NCI-H748 (cell line): ENCODE measurements at regions not wholly inside any gene's neighbourhood (a gene's known extent, or its start where the extent isn't known, plus 50 kb on each side); places are given as distances from the start of the nearest gene placed in this dataset.
"Not testable (repeated sequence)": the region's sequence is repeated elsewhere in the genome, so short reads cannot be mapped to it uniquely, and the experiment has no call there.

Experiments used
- DNase-seq: peaks from one replicate; lab custom pipeline; 2025; ENCODE audit not compliant: unreplicated experiment; lab: John Stamatoyannopoulos, UW

GRCh38 chr4:134145369-134145768, 56.2 kb downstream of the PABPC4L start:
- no peak for DNase-seq

- no peak for DNase-seq
Measured at GRCh38 chr4:134144337-134144736, 57.3 kb downstream of the PABPC4L start.

- no peak for DNase-seq
Measured at GRCh38 chr4:134141728-134142127, 59.9 kb downstream of the PABPC4L start.

GRCh38 chr4:134139188-134139587, 62.4 kb downstream of the PABPC4L start:
- DNase-seq: peak; percentile 38

- DNase-seq: no peak
Measured at GRCh38 chr4:134132086-134132783, 69.4 kb downstream of the PABPC4L start.

- DNase-seq: no peak
Measured at GRCh38 chr4:134126955-134127354, 74.6 kb downstream of the PABPC4L start.

GRCh38 chr4:134126000-134126560, 75.5 kb downstream of the PABPC4L start:
- no peak for DNase-seq

- DNase-seq: no peak
Measured at GRCh38 chr4:134122903-134123302, 78.7 kb downstream of the PABPC4L start.

- DNase-seq: no peak
Measured at GRCh38 chr4:134117392-134118183, 84.0 kb downstream of the PABPC4L start.

- no peak for DNase-seq
Measured at GRCh38 chr4:134089885-134090284, 111.7 kb downstream of the PABPC4L start.

- no peak for DNase-seq
Measured at GRCh38 chr4:134085496-134085895, 116.1 kb downstream of the PABPC4L start.

GRCh38 chr4:134079085-134079484, 122.5 kb downstream of the PABPC4L start:
- DNase-seq: not testable (repeated sequence)

- DNase-seq: no peak
Measured at GRCh38 chr4:134078230-134078914, 123.2 kb downstream of the PABPC4L start.

GRCh38 chr4:134073711-134074110, 127.9 kb downstream of the PABPC4L start:
- DNase-seq: no peak

- DNase-seq: no peak
Measured at GRCh38 chr4:134072137-134072536, 129.5 kb downstream of the PABPC4L start.

GRCh38 chr4:134070174-134070573, 131.4 kb downstream of the PABPC4L start:
- DNase-seq: no peak

GRCh38 chr4:134057356-134057755, 144.2 kb downstream of the PABPC4L start:
- no peak for DNase-seq

- not testable (repeated sequence) for DNase-seq
Measured at GRCh38 chr4:134046221-134046620, 155.4 kb downstream of the PABPC4L start.

- no peak for DNase-seq
Measured at GRCh38 chr4:134045411-134045810, 156.2 kb downstream of the PABPC4L start.

- DNase-seq: no peak
Measured at GRCh38 chr4:134043266-134043665, 158.3 kb downstream of the PABPC4L start.

GRCh38 chr4:134028421-134028820, 173.2 kb downstream of the PABPC4L start:
- DNase-seq: no peak
